ENCODE measurements at regions not wholly inside any gene's neighbourhood (a gene's known extent, or its start where the extent isn't known, plus 50 kb on each side); places are given as distances from the start of the nearest gene placed in this dataset.

GRCh38 chr14:97446087-97446486 lies 648.9 kb downstream of the VRK1 start:
- no peak for TF ChIP-seq ZFX (IDR thresholded peaks at IDR 0.05; ENCODE audit: borderline replicate concordance)
- TF ChIP-seq, protein P1, sequence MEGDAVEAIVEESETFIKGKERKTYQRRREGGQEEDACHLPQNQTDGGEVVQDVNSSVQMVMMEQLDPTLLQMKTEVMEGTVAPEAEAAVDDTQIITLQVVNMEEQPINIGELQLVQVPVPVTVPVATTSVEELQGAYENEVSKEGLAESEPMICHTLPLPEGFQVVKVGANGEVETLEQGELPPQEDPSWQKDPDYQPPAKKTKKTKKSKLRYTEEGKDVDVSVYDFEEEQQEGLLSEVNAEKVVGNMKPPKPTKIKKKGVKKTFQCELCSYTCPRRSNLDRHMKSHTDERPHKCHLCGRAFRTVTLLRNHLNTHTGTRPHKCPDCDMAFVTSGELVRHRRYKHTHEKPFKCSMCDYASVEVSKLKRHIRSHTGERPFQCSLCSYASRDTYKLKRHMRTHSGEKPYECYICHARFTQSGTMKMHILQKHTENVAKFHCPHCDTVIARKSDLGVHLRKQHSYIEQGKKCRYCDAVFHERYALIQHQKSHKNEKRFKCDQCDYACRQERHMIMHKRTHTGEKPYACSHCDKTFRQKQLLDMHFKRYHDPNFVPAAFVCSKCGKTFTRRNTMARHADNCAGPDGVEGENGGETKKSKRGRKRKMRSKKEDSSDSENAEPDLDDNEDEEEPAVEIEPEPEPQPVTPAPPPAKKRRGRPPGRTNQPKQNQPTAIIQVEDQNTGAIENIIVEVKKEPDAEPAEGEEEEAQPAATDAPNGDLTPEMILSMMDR (IDR thresholded peaks at IDR 0.05) = no peak
- H3K27ac ChIP-seq = no peak overlapping the region

- no peak overlapping the region for H3K27ac ChIP-seq
- TF ChIP-seq, protein P1 (IDR thresholded peaks at IDR 0.05) = no peak
- no peak for TF ChIP-seq ZFX (IDR thresholded peaks at IDR 0.05; ENCODE audit: borderline replicate concordance)
Measured at GRCh38 chr14:97452314-97452713, 655.1 kb downstream of the VRK1 start.

GRCh38 chr14:97453991-97454390 lies 656.8 kb downstream of the VRK1 start:
- no peak for TF ChIP-seq ZFX (IDR thresholded peaks at IDR 0.05; ENCODE audit: borderline replicate concordance)
- TF ChIP-seq, protein P1 (IDR thresholded peaks at IDR 0.05) = no peak
- H3K27ac ChIP-seq = no peak overlapping the region

GRCh38 chr14:97456462-97456861 lies 659.3 kb downstream of the VRK1 start:
- TF ChIP-seq ZFX (IDR thresholded peaks at IDR 0.05; ENCODE audit: borderline replicate concordance) = no peak
- TF ChIP-seq, protein P1 (IDR thresholded peaks at IDR 0.05) = no peak
- no peak overlapping the region for H3K27ac ChIP-seq

- TF ChIP-seq, protein P1 (IDR thresholded peaks at IDR 0.05) = no peak
- no peak for TF ChIP-seq ZFX (IDR thresholded peaks at IDR 0.05; ENCODE audit: borderline replicate concordance)
- no peak overlapping the region for H3K27ac ChIP-seq
Measured at GRCh38 chr14:97456958-97457357, 659.8 kb downstream of the VRK1 start.

DNA sequence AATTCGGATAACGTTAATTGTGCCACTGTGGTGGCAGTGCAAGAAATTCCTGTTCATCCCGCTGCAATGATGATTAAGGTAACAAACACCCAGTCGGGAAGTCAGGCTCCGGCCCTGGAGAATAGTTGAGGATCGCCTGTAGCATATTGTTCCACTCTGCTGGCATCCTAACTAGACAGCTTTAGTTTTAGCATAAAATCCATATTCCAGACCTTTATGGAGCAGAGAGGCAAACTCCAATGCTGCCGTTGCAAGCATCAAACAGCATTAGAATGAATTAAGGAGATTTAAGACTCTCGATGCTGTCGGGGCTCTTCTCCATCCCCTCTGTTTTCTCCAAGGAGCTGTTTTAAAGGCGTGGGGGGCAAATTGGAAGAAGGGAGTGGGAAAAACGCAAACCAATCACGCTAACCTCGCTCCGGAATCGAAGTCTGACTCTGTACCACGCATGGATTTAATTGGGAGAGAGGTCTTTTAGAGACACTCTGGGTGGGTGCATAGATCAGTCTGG lies 660.4 kb downstream of the VRK1 start:
- TF ChIP-seq, protein P1 (IDR thresholded peaks at IDR 0.05) = no peak
- no peak for TF ChIP-seq ZFX (IDR thresholded peaks at IDR 0.05; ENCODE audit: borderline replicate concordance)
- no peak overlapping the region for H3K27ac ChIP-seq

GRCh38 chr14:97458255-97458654 lies 661.1 kb downstream of the VRK1 start:
- H3K27ac ChIP-seq = no peak overlapping the region
- TF ChIP-seq ZFX (IDR thresholded peaks at IDR 0.05; ENCODE audit: borderline replicate concordance) = no peak
- TF ChIP-seq, protein P1 (IDR thresholded peaks at IDR 0.05) = no peak
